Mammary epithelial cell (primary cell): ENCODE measurements at regions not wholly inside any gene's neighbourhood (a gene's known extent, or its start where the extent isn't known, plus 50 kb on each side); places are given as distances from the start of the nearest gene placed in this dataset.

Source experiments
- CTCF ChIP-seq, 2 donors: IDR thresholded peaks in 1 of 2; conservative IDR thresholded peaks in 1 of 2; 2 replicates each; pipeline ENCODE4 v1.5.1; 2011 to 2012; ENCODE audit warnings: inconsistent platforms in 2 of 2, low read length in 2 of 2, mild to moderate bottlenecking in 2 of 2, control low read depth in 1 of 2, low read depth in 1 of 2; ENCODE audit not compliant: insufficient read depth in 1 of 2; ENCODE audit errors: extremely low read depth in 1 of 2
- EZH2 ChIP-seq: IDR thresholded peaks from 2 replicates; pipeline ENCODE4 v1.6.1; 2012; ENCODE audit warnings: low read length, inconsistent platforms, borderline replicate concordance

- TF ChIP-seq CTCF (conservative IDR thresholded peaks at IDR 0.05 in 1 of 2, IDR thresholded peaks at IDR 0.05 in 1 of 2; ENCODE audit: extremely low read depth in 1 of 2, insufficient read depth in 1 of 2, low read depth in 1 of 2, low read length in 2 of 2) (no peak), EZH2 (no peak)
These were observed 60.8 kb upstream of the BCL9 start for GRCh38 chr1:147480565-147480935.
